Activated naive CD8-positive, alpha-beta T cell treated with anti-CD3 and anti-CD28 coated beads, Interleukin-2, amount 50 U/mL, for 24 hours (primary cell): ENCODE measurements at regions not wholly inside any gene's neighbourhood (a gene's known extent, or its start where the extent isn't known, plus 50 kb on each side); places are given as distances from the start of the nearest gene placed in this dataset.
A peak's percentile ranks its signal among the peaks of the same experiment; 100 is the strongest.

Experiments
- ATAC-seq: fragments of 150-1000 bp; cut with Tn5 transposase; one replicate; pipeline ENCODE4 v1.10.0; 2021
- DNase-seq: peaks from one replicate; pipeline ENCODE4 v3.0.0; 2021
- H3K27ac Mint-ChIP-seq: one replicate; pipeline ENCODE4 v1.8.0; 2021; ENCODE audit warnings: mild to moderate bottlenecking, mixed read lengths
- H3K27me3 Mint-ChIP-seq: one replicate; pipeline ENCODE4 v1.8.0; 2021; ENCODE audit warnings: mixed read lengths
- H3K36me3 Mint-ChIP-seq: one replicate; pipeline ENCODE4 v1.8.0; 2021; ENCODE audit warnings: low read depth, mixed read lengths
- H3K4me1 Mint-ChIP-seq: one replicate; pipeline ENCODE4 v1.8.0; 2021; ENCODE audit warnings: mixed read lengths
- H3K4me3 Mint-ChIP-seq: one replicate; pipeline ENCODE4 v1.8.0; 2021; ENCODE audit warnings: mild to moderate bottlenecking, moderate library complexity, mixed read lengths
- H3K9me3 Mint-ChIP-seq: one replicate; pipeline ENCODE4 v1.8.0; 2021; ENCODE audit warnings: mixed read lengths

- ATAC-seq (no peak), DNase-seq (no peak)
- H3K27ac Mint-ChIP-seq: no peak overlapping the region
- no peaks in the 10 kb centered on the region for H3K9me3 Mint-ChIP-seq
- no peaks in the 10 kb centered on the region for H3K4me1 Mint-ChIP-seq
- no peaks in the 10 kb centered on the region for H3K36me3 Mint-ChIP-seq
- H3K4me3 Mint-ChIP-seq: no peak overlapping the region
- H3K27me3 Mint-ChIP-seq: peaks cover 11% of the 10 kb centered on the region
Observed at GRCh38 chr2:88828397-88829137, 137.1 kb downstream of the RPIA start.

- no peak overlapping the region for H3K27ac Mint-ChIP-seq
Observed at GRCh38 chr2:88829607-88830463, 138.4 kb downstream of the RPIA start.

GRCh38 chr2:88831071-88831791 is 139.8 kb downstream of the RPIA start:
- Mint-ChIP-seq H3K9me3 (no peaks in the 10 kb centered on the region), H3K4me1 (no peaks in the 10 kb centered on the region), H3K4me3 (no peak overlapping the region), H3K36me3 (no peaks in the 10 kb centered on the region), H3K27ac (no peak overlapping the region), H3K27me3 (peaks cover 7% of the 10 kb centered on the region)
- ATAC-seq (no peak), DNase-seq (no peak)

More at GRCh38 chr2:88829607-88830463, 138.4 kb downstream of the RPIA start:
- Mint-ChIP-seq H3K4me3 (no peak overlapping the region), H3K36me3 (no peaks in the 10 kb centered on the region), H3K4me1 (no peaks in the 10 kb centered on the region), H3K9me3 (no peaks in the 10 kb centered on the region), H3K27me3 (peaks cover 9% of the 10 kb centered on the region)
- no peak for ATAC-seq
- DNase-seq: no peak

GRCh38 chr2:88831792-88832248 is 140.3 kb downstream of the RPIA start:
- H3K4me3 Mint-ChIP-seq: no peak overlapping the region
- DNase-seq (peak; percentile 64), ATAC-seq (peak; percentile 79)
- H3K9me3 Mint-ChIP-seq: no peaks in the 10 kb centered on the region
- H3K4me1 Mint-ChIP-seq: no peaks in the 10 kb centered on the region
- H3K36me3 Mint-ChIP-seq: no peaks in the 10 kb centered on the region
- H3K27me3 Mint-ChIP-seq: peaks cover 7% of the 10 kb centered on the region
- H3K27ac Mint-ChIP-seq: no peak overlapping the region

- Mint-ChIP-seq H3K36me3 (no peaks in the 10 kb centered on the region), H3K9me3 (no peaks in the 10 kb centered on the region), H3K4me3 (no peak overlapping the region), H3K27me3 (peaks cover 5% of the 10 kb centered on the region), H3K27ac (peak overlapping the region; percentile 9), H3K4me1 (no peaks in the 10 kb centered on the region)
- ATAC-seq (peak; percentile 60), DNase-seq (no peak)
Observed at GRCh38 chr2:88832311-88832991, 141.0 kb downstream of the RPIA start.

- Mint-ChIP-seq H3K36me3 (no peaks in the 10 kb centered on the region), H3K27ac (peak overlapping the region; percentile 9), H3K9me3 (no peaks in the 10 kb centered on the region), H3K4me1 (no peaks in the 10 kb centered on the region), H3K4me3 (no peak overlapping the region), H3K27me3 (peaks cover 5% of the 10 kb centered on the region)
- DNase-seq: no peak
- ATAC-seq: no peak
Observed at GRCh38 chr2:88832992-88833389, 141.5 kb downstream of the RPIA start.

GRCh38 chr2:88834376-88834775 is 142.9 kb downstream of the RPIA start:
- Mint-ChIP-seq H3K4me3 (no peak overlapping the region), H3K27ac (peak overlapping the region; percentile 44), H3K9me3 (no peaks in the 10 kb centered on the region), H3K27me3 (peaks cover 2% of the 10 kb centered on the region), H3K36me3 (no peaks in the 10 kb centered on the region), H3K4me1 (peaks cover 4% of the 10 kb centered on the region)
- DNase-seq (no peak), ATAC-seq (no peak)

- ATAC-seq (no peak), DNase-seq (no peak)
- Mint-ChIP-seq H3K4me3 (no peak overlapping the region), H3K4me1 (peaks cover 4% of the 10 kb centered on the region), H3K27ac (peak overlapping the region; percentile 44), H3K36me3 (no peaks in the 10 kb centered on the region), H3K27me3 (peaks cover 2% of the 10 kb centered on the region), H3K9me3 (no peaks in the 10 kb centered on the region)
Observed at GRCh38 chr2:88834866-88835265, 143.4 kb downstream of the RPIA start.

- no peaks in the 10 kb centered on the region for H3K9me3 Mint-ChIP-seq
- no peak overlapping the region for H3K27ac Mint-ChIP-seq
- peaks cover 4% of the 10 kb centered on the region for H3K4me1 Mint-ChIP-seq
- H3K4me3 Mint-ChIP-seq: no peak overlapping the region
- no peak for ATAC-seq
- no peak for DNase-seq
- H3K27me3 Mint-ChIP-seq: no peaks in the 10 kb centered on the region
- no peaks in the 10 kb centered on the region for H3K36me3 Mint-ChIP-seq
Observed at GRCh38 chr2:88835726-88836125, 144.3 kb downstream of the RPIA start.

- no peaks in the 10 kb centered on the region for H3K27me3 Mint-ChIP-seq
- DNase-seq (no peak), ATAC-seq (no peak)
- H3K9me3 Mint-ChIP-seq: no peaks in the 10 kb centered on the region
- H3K4me3 Mint-ChIP-seq: no peak overlapping the region
- no peaks in the 10 kb centered on the region for H3K36me3 Mint-ChIP-seq
- H3K27ac Mint-ChIP-seq: peak overlapping the region; percentile 36
- H3K4me1 Mint-ChIP-seq: peaks cover 4% of the 10 kb centered on the region
Observed at GRCh38 chr2:88836351-88836750, 144.9 kb downstream of the RPIA start.

GRCh38 chr2:88837511-88838160 is 146.2 kb downstream of the RPIA start:
- Mint-ChIP-seq H3K27me3 (no peaks in the 10 kb centered on the region), H3K27ac (peak overlapping the region; percentile 7), H3K4me1 (peaks cover 4% of the 10 kb centered on the region), H3K36me3 (no peaks in the 10 kb centered on the region), H3K9me3 (no peaks in the 10 kb centered on the region), H3K4me3 (no peak overlapping the region)
- ATAC-seq (no peak), DNase-seq (no peak)

GRCh38 chr2:88838165-88838635 is 146.7 kb downstream of the RPIA start:
- Mint-ChIP-seq H3K9me3 (no peaks in the 10 kb centered on the region), H3K27me3 (no peaks in the 10 kb centered on the region), H3K27ac (peak overlapping the region; percentile 7), H3K4me3 (no peak overlapping the region), H3K4me1 (peaks cover 4% of the 10 kb centered on the region), H3K36me3 (no peaks in the 10 kb centered on the region)
- peak; percentile 57 for ATAC-seq
- peak; percentile 22 for DNase-seq

- Mint-ChIP-seq H3K9me3 (no peaks in the 10 kb centered on the region), H3K27me3 (no peaks in the 10 kb centered on the region), H3K27ac (peak overlapping the region; percentile 55), H3K4me1 (peaks cover 4% of the 10 kb centered on the region), H3K36me3 (no peaks in the 10 kb centered on the region), H3K4me3 (no peak overlapping the region)
- ATAC-seq (no peak), DNase-seq (no peak)
Observed at GRCh38 chr2:88841224-88841929, 149.9 kb downstream of the RPIA start.
